IMR-90 (cell line): ENCODE measurements at regions not wholly inside any gene's neighbourhood (a gene's known extent, or its start where the extent isn't known, plus 50 kb on each side); places are given as distances from the start of the nearest gene placed in this dataset.

Source experiments
- ATAC-seq: fragments of 200-7000 bp; cut with Tn5 transposase; 2 replicates; pipeline ENCODE4 v1.9.1; 2020; ENCODE audit warnings: low read depth, mild to moderate bottlenecking, moderate library complexity
- BruUV-seq: library from RNA; stranded (reverse); fragments of 400-500 nt; replicated peaks from 2 replicates; lab custom pipeline; 2021; lab: Mats Ljungman, UMichigan
- CTCF ChIA-PET: fragments of 300-600 bp; formaldehyde crosslinking; extraction: SDS; loops from one replicate; lab custom pipeline; 2021; ENCODE audit warnings: antibody characterized with exemption; lab: Yijun Ruan, JAX
- POLR2A ChIA-PET: fragments of 300-600 bp; sonication (Branson Sonifier 250); formaldehyde crosslinking; loops from one replicate; lab custom pipeline; 2022; ENCODE audit warnings: antibody characterized with exemption; ENCODE audit not compliant: unreplicated experiment; lab: Charles Lee
- DNase-seq: peaks from one replicate; pipeline ENCODE4 v3.0.0; 2013
- H2AFZ ChIP-seq: replicated peaks from 2 replicates; pipeline ENCODE3; 2013; ENCODE audit warnings: low read length, mild to moderate bottlenecking; ENCODE audit not compliant: poor library complexity
- H2AK5ac ChIP-seq: 2 replicates; pipeline ENCODE4 v1.6.1; 2013; ENCODE audit warnings: low read depth, low read length, inconsistent platforms
- H2AK9ac ChIP-seq: replicated peaks from 2 replicates; pipeline ENCODE3; 2013; ENCODE audit warnings: mild to moderate bottlenecking, low read depth, low read length, moderate library complexity; ENCODE audit not compliant: poor library complexity
- H2BK120ac ChIP-seq: 2 replicates; pipeline ENCODE4 v1.6.1; 2013; ENCODE audit warnings: low read depth, low read length, inconsistent platforms
- H2BK15ac ChIP-seq: 3 replicates; pipeline ENCODE4 v1.6.1; 2013; ENCODE audit warnings: low read depth, low read length, inconsistent platforms
- H2BK20ac ChIP-seq: 2 replicates; pipeline ENCODE4 v1.6.1; 2013; ENCODE audit warnings: low read depth, mild to moderate bottlenecking, inconsistent platforms, low read length, moderate library complexity
- H2BK5ac ChIP-seq: 2 replicates; pipeline ENCODE4 v1.6.1; 2013; ENCODE audit warnings: mild to moderate bottlenecking, low read depth, low read length, inconsistent platforms; ENCODE audit not compliant: poor library complexity, severe bottlenecking
- H3K14ac ChIP-seq: replicated peaks from 2 replicates; pipeline ENCODE4 v1.6.1; 2013; ENCODE audit warnings: low read depth, low read length, inconsistent platforms
- H3K18ac ChIP-seq: 2 replicates; pipeline ENCODE4 v1.6.1; 2013; ENCODE audit warnings: low read depth, low read length, control low read depth
- H3K23ac ChIP-seq: 2 replicates; pipeline ENCODE4 v1.6.1; 2013; ENCODE audit warnings: low read depth, low read length, inconsistent platforms
- H3K27ac ChIP-seq: 2 replicates; pipeline ENCODE4 v1.5.1; 2013; ENCODE audit warnings: mild to moderate bottlenecking, control low read depth, low read length; ENCODE audit not compliant: insufficient read depth
- H3K27me3 ChIP-seq: 2 replicates; pipeline ENCODE4 v1.6.1; 2013; ENCODE audit warnings: low read length; ENCODE audit not compliant: control insufficient read depth, insufficient read depth
- H3K36me3 ChIP-seq: 2 replicates; pipeline ENCODE4 v1.6.1; 2013; ENCODE audit warnings: low read length, mixed read lengths; ENCODE audit not compliant: control insufficient read depth, insufficient read depth
- H3K4ac ChIP-seq: 2 replicates; pipeline ENCODE4 v1.6.1; 2013; ENCODE audit warnings: low read depth, low read length, inconsistent platforms
- H3K4me1 ChIP-seq: 2 replicates; pipeline ENCODE4 v1.6.1; 2013; ENCODE audit warnings: low read length, mixed read lengths; ENCODE audit not compliant: control insufficient read depth, insufficient read depth
- H3K4me2 ChIP-seq: 2 replicates; pipeline ENCODE4 v1.6.1; 2013; ENCODE audit warnings: low read depth, mild to moderate bottlenecking, control low read depth, low read length, moderate library complexity
- H3K4me3 ChIP-seq: 2 replicates; pipeline ENCODE4 v1.5.1; 2013; ENCODE audit warnings: low read depth, mild to moderate bottlenecking, control low read depth, low read length, moderate library complexity; ENCODE audit not compliant: insufficient read depth
- H3K56ac ChIP-seq: 2 replicates; pipeline ENCODE4 v1.6.1; 2013; ENCODE audit warnings: low read length, inconsistent platforms; ENCODE audit not compliant: insufficient read depth; ENCODE audit errors: extremely low read depth
- H3K79me1 ChIP-seq, 2 experiments: 2 replicates each; pipeline ENCODE4 v1.6.1; 2013; ENCODE audit warnings: low read length in 2 of 2, inconsistent platforms in 1 of 2, low read depth in 1 of 2
- H3K9ac ChIP-seq: 2 replicates; pipeline ENCODE4 v1.6.1; 2013; ENCODE audit warnings: low read depth, low read length, control low read depth
- H3K9me1 ChIP-seq: 2 replicates; pipeline ENCODE4 v1.6.1; 2013; ENCODE audit warnings: low read length, inconsistent platforms; ENCODE audit not compliant: insufficient read depth
- H3K9me3 ChIP-seq: 2 replicates; pipeline ENCODE4 v1.6.1; 2013; ENCODE audit warnings: low read length; ENCODE audit not compliant: control insufficient read depth, insufficient read depth
- H4K20me1 ChIP-seq: 2 replicates; pipeline ENCODE4 v1.6.1; 2013; ENCODE audit warnings: low read length, inconsistent platforms; ENCODE audit not compliant: insufficient read depth
- H4K5ac ChIP-seq: 2 replicates; pipeline ENCODE4 v1.6.1; 2013; ENCODE audit warnings: mild to moderate bottlenecking, low read depth, low read length, control low read depth
- H4K8ac ChIP-seq, 2 experiments: 2 replicates each; pipeline ENCODE4 v1.6.1; 2013; ENCODE audit warnings: low read depth in 2 of 2, low read length in 2 of 2, control low read depth in 1 of 2, inconsistent platforms in 1 of 2
- H4K91ac ChIP-seq: 2 replicates; pipeline ENCODE4 v1.6.1; 2013; ENCODE audit warnings: low read depth, low read length, inconsistent platforms; ENCODE audit not compliant: insufficient read depth
- BHLHE40 ChIP-seq: fragments of 150-350 bp; IDR thresholded peaks from 2 replicates; pipeline ENCODE4 v1.6.1; 2016; ENCODE audit warnings: mild to moderate bottlenecking, low read depth, low read length
- CEBPB ChIP-seq: IDR thresholded peaks from 2 replicates; pipeline ENCODE4 v1.6.1; 2012; ENCODE audit warnings: low read depth, low read length, improper control_type of control experiment
- CHD1 ChIP-seq: IDR thresholded peaks from 2 replicates; pipeline ENCODE4 v1.6.1; 2012; ENCODE audit warnings: low read depth, low read length, improper control_type of control experiment
- FOS ChIP-seq: fragments of 150-350 bp; IDR thresholded peaks from 2 replicates; pipeline ENCODE4 v1.6.1; 2016; ENCODE audit warnings: low read depth, low read length
- MAFK ChIP-seq: IDR thresholded peaks from 2 replicates; pipeline ENCODE4 v1.6.1; 2012; ENCODE audit warnings: low read depth, low read length, improper control_type of control experiment
- MAZ ChIP-seq: IDR thresholded peaks from 2 replicates; pipeline ENCODE4 v1.6.1; 2012; ENCODE audit warnings: low read depth, mild to moderate bottlenecking, low read length, improper control_type of control experiment, moderate library complexity, borderline replicate concordance
- MXI1 ChIP-seq: IDR thresholded peaks from 2 replicates; pipeline ENCODE4 v1.6.1; 2012; ENCODE audit warnings: low read depth, mild to moderate bottlenecking, low read length, moderate library complexity, borderline replicate concordance
- POLR2A ChIP-seq: IDR thresholded peaks from 2 replicates; pipeline ENCODE4 v1.6.1; 2012; ENCODE audit warnings: mild to moderate bottlenecking, low read depth, low read length
- RAD21 ChIP-seq: IDR thresholded peaks from 2 replicates; pipeline ENCODE4 v1.6.1; 2012; ENCODE audit warnings: low read length, improper control_type of control experiment
- RCOR1 ChIP-seq: IDR thresholded peaks from 2 replicates; pipeline ENCODE4 v1.6.1; 2012; ENCODE audit warnings: mild to moderate bottlenecking, low read length, improper control_type of control experiment; ENCODE audit not compliant: insufficient replicate concordance
- RFX5 ChIP-seq: IDR thresholded peaks from 2 replicates; pipeline ENCODE4 v1.8.0; 2012; ENCODE audit warnings: low read depth, mild to moderate bottlenecking, low read length, moderate library complexity
- SMC3 ChIP-seq: fragments of 150-350 bp; IDR thresholded peaks from 2 replicates; pipeline ENCODE4 v1.6.1; 2016; ENCODE audit warnings: low read depth, mild to moderate bottlenecking, antibody characterized with exemption, low read length, moderate library complexity
- WGBS, 2 experiments: methylation state at CpG; one replicate each; pipeline versions ENCODE4 v1.1.5 to v1.1.7; 2013; ENCODE audit warnings: missing lambda C conversion rate in 2 of 2; ENCODE audit not compliant: insufficient read length in 1 of 2; ENCODE audit errors: extremely low coverage in 2 of 2; 5-methylcytosine and 5-hydroxymethylcytosine counted together
- dilution Hi-C: fragments of 300-500 bp; cut with HindIII; formaldehyde crosslinking; loops from one replicate; pipeline ENCODE4 v1.14.3; 2018; ENCODE audit warnings: low sequenced_read_pairs; ENCODE audit not compliant: unreplicated experiment
- in situ Hi-C: fragments of 300-500 bp; cut with MboI; formaldehyde crosslinking; loops from 3 replicates; pipeline ENCODE4 v1.14.3; 2019; ENCODE audit warnings: low sequenced_read_pairs, inconsistent platforms, mixed read lengths
- intact Hi-C: fragments of 100-400 bp; cut with micrococcal nuclease; formaldehyde crosslinking; loops from 2 replicates; pipeline ENCODE4 v1.10.0; 2022
- TF ChIP-seq, protein P1 (sequence below): conservative IDR thresholded peaks from 2 replicates; pipeline ENCODE4 v1.5.1; 2012; ENCODE audit warnings: mild to moderate bottlenecking, low read depth, low read length, improper control_type of control experiment
- TF ChIP-seq, protein P2 (sequence below): fragments of 150-350 bp; IDR thresholded peaks from 2 replicates; pipeline ENCODE4 v1.6.1; 2016; ENCODE audit warnings: low read depth, mild to moderate bottlenecking, low read length, moderate library complexity, borderline replicate concordance
- TF ChIP-seq, protein P3 (sequence below): fragments of 150-350 bp; IDR thresholded peaks from 2 replicates; pipeline ENCODE4 v1.6.1; 2017; ENCODE audit warnings: mild to moderate bottlenecking, antibody characterized with exemption, low read length, low read depth

- no peak overlapping the region for H2BK5ac ChIP-seq
- H3K9me3 ChIP-seq: no peaks in the 10 kb centered on the region
- no peaks in the 10 kb centered on the region for H4K20me1 ChIP-seq
- DNase-seq (no peak), ATAC-seq (no peak)
- no peak overlapping the region for H3K14ac ChIP-seq
- no peak overlapping the region for H2BK20ac ChIP-seq
- no peak overlapping the region for H3K4ac ChIP-seq
- no peaks in the 10 kb centered on the region; the same call in 1 of the 2 replicates for H3K27me3 ChIP-seq
- intact Hi-C loops: no loop called here
- CTCF ChIA-PET: interaction anchor here (1.1 kb wide), 1 partner anchor 8 kb away, joined by 3 read pairs; no protein-coding TSS in a partner anchor
- H3K9me1 ChIP-seq: no peaks in the 10 kb centered on the region
- H3K23ac ChIP-seq: no peak overlapping the region
- POLR2A ChIA-PET: no interaction called here
- H4K8ac ChIP-seq: no peak overlapping the region
- no peak overlapping the region for H2AK5ac ChIP-seq
- in situ Hi-C loops: no loop called here
- H3K4me3 ChIP-seq: no peak overlapping the region
- no peak overlapping the region for H3K27ac ChIP-seq
- H3K4me1 ChIP-seq: no peaks in the 10 kb centered on the region
- H2BK15ac ChIP-seq: no peak overlapping the region
- H2AK9ac ChIP-seq: no peak overlapping the region
- no peaks in the 10 kb centered on the region for H3K36me3 ChIP-seq
- H3K56ac ChIP-seq: no peak overlapping the region
- no peak overlapping the region for H3K9ac ChIP-seq
- dilution Hi-C loops: no loop called here
- H2AFZ ChIP-seq: no peak overlapping the region
- TF ChIP-seq, protein P1, sequence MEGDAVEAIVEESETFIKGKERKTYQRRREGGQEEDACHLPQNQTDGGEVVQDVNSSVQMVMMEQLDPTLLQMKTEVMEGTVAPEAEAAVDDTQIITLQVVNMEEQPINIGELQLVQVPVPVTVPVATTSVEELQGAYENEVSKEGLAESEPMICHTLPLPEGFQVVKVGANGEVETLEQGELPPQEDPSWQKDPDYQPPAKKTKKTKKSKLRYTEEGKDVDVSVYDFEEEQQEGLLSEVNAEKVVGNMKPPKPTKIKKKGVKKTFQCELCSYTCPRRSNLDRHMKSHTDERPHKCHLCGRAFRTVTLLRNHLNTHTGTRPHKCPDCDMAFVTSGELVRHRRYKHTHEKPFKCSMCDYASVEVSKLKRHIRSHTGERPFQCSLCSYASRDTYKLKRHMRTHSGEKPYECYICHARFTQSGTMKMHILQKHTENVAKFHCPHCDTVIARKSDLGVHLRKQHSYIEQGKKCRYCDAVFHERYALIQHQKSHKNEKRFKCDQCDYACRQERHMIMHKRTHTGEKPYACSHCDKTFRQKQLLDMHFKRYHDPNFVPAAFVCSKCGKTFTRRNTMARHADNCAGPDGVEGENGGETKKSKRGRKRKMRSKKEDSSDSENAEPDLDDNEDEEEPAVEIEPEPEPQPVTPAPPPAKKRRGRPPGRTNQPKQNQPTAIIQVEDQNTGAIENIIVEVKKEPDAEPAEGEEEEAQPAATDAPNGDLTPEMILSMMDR: no peak
- TF ChIP-seq RAD21 (no peak), CHD1 (no peak), RCOR1 (no peak), BHLHE40 (no peak), RFX5 (no peak), POLR2A (no peak), MAZ (no peak), CEBPB (no peak), SMC3 (no peak), MXI1 (no peak), MAFK (no peak), FOS (no peak)
- TF ChIP-seq, protein P2, sequence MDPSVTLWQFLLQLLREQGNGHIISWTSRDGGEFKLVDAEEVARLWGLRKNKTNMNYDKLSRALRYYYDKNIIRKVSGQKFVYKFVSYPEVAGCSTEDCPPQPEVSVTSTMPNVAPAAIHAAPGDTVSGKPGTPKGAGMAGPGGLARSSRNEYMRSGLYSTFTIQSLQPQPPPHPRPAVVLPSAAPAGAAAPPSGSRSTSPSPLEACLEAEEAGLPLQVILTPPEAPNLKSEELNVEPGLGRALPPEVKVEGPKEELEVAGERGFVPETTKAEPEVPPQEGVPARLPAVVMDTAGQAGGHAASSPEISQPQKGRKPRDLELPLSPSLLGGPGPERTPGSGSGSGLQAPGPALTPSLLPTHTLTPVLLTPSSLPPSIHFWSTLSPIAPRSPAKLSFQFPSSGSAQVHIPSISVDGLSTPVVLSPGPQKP: no peak
- TF ChIP-seq, protein P3, sequence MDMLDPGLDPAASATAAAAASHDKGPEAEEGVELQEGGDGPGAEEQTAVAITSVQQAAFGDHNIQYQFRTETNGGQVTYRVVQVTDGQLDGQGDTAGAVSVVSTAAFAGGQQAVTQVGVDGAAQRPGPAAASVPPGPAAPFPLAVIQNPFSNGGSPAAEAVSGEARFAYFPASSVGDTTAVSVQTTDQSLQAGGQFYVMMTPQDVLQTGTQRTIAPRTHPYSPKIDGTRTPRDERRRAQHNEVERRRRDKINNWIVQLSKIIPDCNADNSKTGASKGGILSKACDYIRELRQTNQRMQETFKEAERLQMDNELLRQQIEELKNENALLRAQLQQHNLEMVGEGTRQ: no peak
- H3K79me1 ChIP-seq: no peaks in the 10 kb centered on the region
- no peak overlapping the region for H4K91ac ChIP-seq
- no CpG with 5 or more reads among the region's 3 CpGs for WGBS, 2 experiments
- H2BK120ac ChIP-seq: no peak overlapping the region
- no peak overlapping the region for H4K5ac ChIP-seq
- BruUV-seq: no TSS peak
- H3K18ac ChIP-seq: no peak overlapping the region
- H3K4me2 ChIP-seq: no peak overlapping the region
These were observed 52.6 kb upstream of the CXCL14 start for GRCh38 chr5:135631391-135631790.
